HFFc6 (cell line): ENCODE measurements at regions not wholly inside any gene's neighbourhood (a gene's known extent, or its start where the extent isn't known, plus 50 kb on each side); places are given as distances from the start of the nearest gene placed in this dataset.
"Not testable (repeated sequence)": the region's sequence is repeated elsewhere in the genome, so short reads cannot be mapped to it uniquely, and the experiment has no call there.

Source experiments
- DNase-seq: peaks from one replicate; pipeline ENCODE4 v3.0.0-alpha.2; 2018
- H3K27ac Mint-ChIP-seq: 2 replicates; pipeline ENCODE4 v1.8.0; 2020; ENCODE audit warnings: mild to moderate bottlenecking, mixed read lengths
- H3K27me3 Mint-ChIP-seq: 2 replicates; pipeline ENCODE4 v1.8.0; 2021; ENCODE audit warnings: mild to moderate bottlenecking, moderate library complexity, mixed read lengths; ENCODE audit not compliant: insufficient read depth
- H3K36me3 Mint-ChIP-seq: 2 replicates; pipeline ENCODE4 v1.8.0; 2021; ENCODE audit warnings: low read depth, mixed read lengths
- H3K4me1 Mint-ChIP-seq: 2 replicates; pipeline ENCODE4 v1.8.0; 2020; ENCODE audit warnings: low read depth, mixed read lengths
- H3K4me3 Mint-ChIP-seq: 2 replicates; pipeline ENCODE4 v1.8.0; 2020; ENCODE audit warnings: mild to moderate bottlenecking, moderate library complexity, mixed read lengths
- H3K9me3 Mint-ChIP-seq: 2 replicates; pipeline ENCODE4 v1.8.0; 2020; ENCODE audit warnings: mild to moderate bottlenecking, mixed read lengths
- CTCF ChIP-seq: fragments of 200-600 bp; sonication (generic); IDR thresholded peaks from 2 replicates; pipeline ENCODE4 v1.5.0; 2021; ENCODE audit warnings: antibody characterized with exemption, mild to moderate bottlenecking

GRCh38 chr7:9036080-9036479, 602.7 kb downstream of the NXPH1 start:
- Mint-ChIP-seq H3K27ac (no peak overlapping the region), H3K9me3 (peaks cover 25% of the 10 kb centered on the region), H3K27me3 (no peaks in the 10 kb centered on the region; the same call in 1 of the 2 replicates), H3K4me3 (no peak overlapping the region), H3K4me1 (no peaks in the 10 kb centered on the region), H3K36me3 (no peaks in the 10 kb centered on the region)
- no peak for DNase-seq
- no peak for TF ChIP-seq CTCF

GRCh38 chr7:9071160-9071762, 637.9 kb downstream of the NXPH1 start:
- no peak for TF ChIP-seq CTCF
- Mint-ChIP-seq H3K36me3 (0 out of 2 replicates have a peak, but pooled peaks cover 4% of the 10 kb centered on the region), H3K4me3 (no peak overlapping the region), H3K4me1 (no peaks in the 10 kb centered on the region), H3K27ac (no peak overlapping the region), H3K9me3 (peaks cover 56% of the 10 kb centered on the region), H3K27me3 (peaks cover 2% of the 10 kb centered on the region; the same call in 1 of the 2 replicates)
- DNase-seq: no peak

- not testable (repeated sequence) for H3K36me3 Mint-ChIP-seq, DNase-seq, H3K27ac Mint-ChIP-seq, H3K27me3 Mint-ChIP-seq, H3K4me1 Mint-ChIP-seq, H3K4me3 Mint-ChIP-seq
- H3K9me3 Mint-ChIP-seq: peaks cover 47% of the 10 kb centered on the region
Measured at GRCh38 chr7:9075774-9076173, 642.4 kb downstream of the NXPH1 start.

- H3K9me3 Mint-ChIP-seq: peaks cover 53% of the 10 kb centered on the region
- H3K27ac Mint-ChIP-seq: no peak overlapping the region
- TF ChIP-seq CTCF: no peak
- H3K4me1 Mint-ChIP-seq: no peaks in the 10 kb centered on the region
- peaks cover 3% of the 10 kb centered on the region; the same call in 1 of the 2 replicates for H3K36me3 Mint-ChIP-seq
- H3K4me3 Mint-ChIP-seq: no peak overlapping the region
- DNase-seq: no peak
- no peaks in the 10 kb centered on the region for H3K27me3 Mint-ChIP-seq
Measured at GRCh38 chr7:9082203-9082602, 648.8 kb downstream of the NXPH1 start.

GRCh38 chr7:9083837-9084236, 650.4 kb downstream of the NXPH1 start:
- no peak for DNase-seq
- Mint-ChIP-seq H3K27ac (no peak overlapping the region), H3K9me3 (peaks cover 53% of the 10 kb centered on the region), H3K4me1 (no peaks in the 10 kb centered on the region), H3K4me3 (no peak overlapping the region), H3K27me3 (no peaks in the 10 kb centered on the region), H3K36me3 (peaks cover 3% of the 10 kb centered on the region; the same call in 1 of the 2 replicates)
- TF ChIP-seq CTCF: no peak

- H3K9me3 Mint-ChIP-seq: peaks cover 48% of the 10 kb centered on the region
- H3K4me1 Mint-ChIP-seq: no peaks in the 10 kb centered on the region
- H3K4me3 Mint-ChIP-seq: no peak overlapping the region
- H3K27ac Mint-ChIP-seq: no peak overlapping the region
- no peak for TF ChIP-seq CTCF
- H3K36me3 Mint-ChIP-seq: no peaks in the 10 kb centered on the region; the same call in 1 of the 2 replicates
- DNase-seq: no peak
- H3K27me3 Mint-ChIP-seq: no peaks in the 10 kb centered on the region
Measured at GRCh38 chr7:9091282-9091681, 657.9 kb downstream of the NXPH1 start.
